ENCODE measurements at regions not wholly inside any gene's neighbourhood (a gene's known extent, or its start where the extent isn't known, plus 50 kb on each side); places are given as distances from the start of the nearest gene placed in this dataset.

DNA sequence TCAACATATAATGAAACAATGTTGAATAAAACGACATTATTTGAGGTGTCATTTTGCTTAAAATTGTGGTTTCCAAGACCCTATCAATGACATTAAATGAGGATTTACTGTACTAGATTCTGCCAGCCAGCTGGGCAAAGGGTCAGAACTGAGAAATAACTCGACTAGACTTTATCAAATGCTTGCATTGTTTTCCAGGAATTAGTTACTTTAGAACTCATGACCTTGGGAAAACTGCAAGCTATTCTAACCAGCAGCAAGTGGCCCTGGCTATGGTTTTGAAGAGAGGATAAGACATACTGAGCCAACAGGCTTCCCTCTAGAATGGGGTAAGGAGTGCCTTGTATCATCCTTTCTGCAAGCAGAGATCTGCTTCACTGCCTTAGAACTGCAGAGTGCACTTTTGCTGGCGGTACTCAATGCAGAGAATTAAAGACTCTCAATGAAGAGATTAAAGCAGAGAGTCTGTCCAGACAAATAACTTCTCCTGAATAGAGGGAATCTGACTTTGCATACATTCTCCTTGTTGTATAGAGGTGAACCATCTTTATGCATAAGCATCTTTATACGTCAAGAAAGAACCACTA is 281.5 kb downstream of the ARL4A start:
- no peaks in the 10 kb centered on the region for H3K9me3 Mint-ChIP-seq
- H3K36me3 Mint-ChIP-seq (ENCODE audit: low read depth) = no peaks in the 10 kb centered on the region
- DNase-seq (ENCODE audit: low spot score) = no peak
- no peaks in the 10 kb centered on the region for H3K4me1 Mint-ChIP-seq (ENCODE audit: low read depth)
- H3K27me3 Mint-ChIP-seq (ENCODE audit: insufficient read depth) = peaks cover 6% of the 10 kb centered on the region
- H3K4me3 Mint-ChIP-seq = no peak overlapping the region
- intact Hi-C loops (cut with micrococcal nuclease) = no loop called here
- H3K27ac Mint-ChIP-seq = no peak overlapping the region

- Mint-ChIP-seq H3K27me3 (ENCODE audit: insufficient read depth) (peaks cover 4% of the 10 kb centered on the region), H3K36me3 (ENCODE audit: low read depth) (no peaks in the 10 kb centered on the region), H3K9me3 (no peaks in the 10 kb centered on the region), H3K4me1 (ENCODE audit: low read depth) (no peaks in the 10 kb centered on the region), H3K4me3 (no peak overlapping the region), H3K27ac (no peak overlapping the region)
- DNase-seq (ENCODE audit: low spot score) = no peak
- intact Hi-C loops (cut with micrococcal nuclease) = no loop called here
These were observed 283.2 kb downstream of the ARL4A start for GRCh38 chr7:12970626-12971025.

GRCh38 chr7:12974451-12975166 is 287.2 kb downstream of the ARL4A start:
- no peak overlapping the region for H3K4me3 Mint-ChIP-seq
- H3K9me3 Mint-ChIP-seq = no peaks in the 10 kb centered on the region
- H3K27me3 Mint-ChIP-seq (ENCODE audit: insufficient read depth) = peaks cover 4% of the 10 kb centered on the region
- DNase-seq (ENCODE audit: low spot score) = no peak
- no peaks in the 10 kb centered on the region for H3K4me1 Mint-ChIP-seq (ENCODE audit: low read depth)
- no peak overlapping the region for H3K27ac Mint-ChIP-seq
- intact Hi-C loops (cut with micrococcal nuclease) = no loop called here
- no peaks in the 10 kb centered on the region for H3K36me3 Mint-ChIP-seq (ENCODE audit: low read depth)

- DNase-seq (ENCODE audit: low spot score) = no peak
- H3K9me3 Mint-ChIP-seq = no peaks in the 10 kb centered on the region
- no peaks in the 10 kb centered on the region for H3K4me1 Mint-ChIP-seq (ENCODE audit: low read depth)
- no peaks in the 10 kb centered on the region for H3K36me3 Mint-ChIP-seq (ENCODE audit: low read depth)
- intact Hi-C loops (cut with micrococcal nuclease) = no loop called here
- H3K27me3 Mint-ChIP-seq (ENCODE audit: insufficient read depth) = peaks cover 4% of the 10 kb centered on the region
- H3K4me3 Mint-ChIP-seq = no peak overlapping the region
- no peak overlapping the region for H3K27ac Mint-ChIP-seq
These were observed 288.0 kb downstream of the ARL4A start for GRCh38 chr7:12975412-12975811.

- H3K36me3 Mint-ChIP-seq (ENCODE audit: low read depth) = no peaks in the 10 kb centered on the region
- intact Hi-C loops (cut with micrococcal nuclease) = no loop called here
- DNase-seq (ENCODE audit: low spot score) = no peak
- no peak overlapping the region for H3K27ac Mint-ChIP-seq
- no peaks in the 10 kb centered on the region for H3K4me1 Mint-ChIP-seq (ENCODE audit: low read depth)
- H3K27me3 Mint-ChIP-seq (ENCODE audit: insufficient read depth) = peaks cover 3% of the 10 kb centered on the region
- no peak overlapping the region for H3K4me3 Mint-ChIP-seq
- no peaks in the 10 kb centered on the region for H3K9me3 Mint-ChIP-seq
These were observed 291.7 kb downstream of the ARL4A start for GRCh38 chr7:12979181-12979580.

- intact Hi-C loops (cut with micrococcal nuclease) = no loop called here
- no peak for DNase-seq (ENCODE audit: low spot score)
- Mint-ChIP-seq H3K9me3 (no peaks in the 10 kb centered on the region), H3K4me1 (ENCODE audit: low read depth) (no peaks in the 10 kb centered on the region), H3K4me3 (no peak overlapping the region), H3K36me3 (ENCODE audit: low read depth) (no peaks in the 10 kb centered on the region), H3K27me3 (ENCODE audit: insufficient read depth) (peaks cover 3% of the 10 kb centered on the region), H3K27ac (no peak overlapping the region)
These were observed 294.7 kb downstream of the ARL4A start for GRCh38 chr7:12982178-12982577.

- no peak overlapping the region for H3K4me3 Mint-ChIP-seq
- no peak for DNase-seq (ENCODE audit: low spot score)
- H3K36me3 Mint-ChIP-seq (ENCODE audit: low read depth) = no peaks in the 10 kb centered on the region
- intact Hi-C loops (cut with micrococcal nuclease) = no loop called here
- peaks cover 1% of the 10 kb centered on the region for H3K27me3 Mint-ChIP-seq (ENCODE audit: insufficient read depth)
- no peak overlapping the region for H3K27ac Mint-ChIP-seq
- H3K4me1 Mint-ChIP-seq (ENCODE audit: low read depth) = no peaks in the 10 kb centered on the region
- H3K9me3 Mint-ChIP-seq = no peaks in the 10 kb centered on the region
These were observed 296.7 kb downstream of the ARL4A start for GRCh38 chr7:12984117-12984516.

- Mint-ChIP-seq H3K4me3 (no peak overlapping the region), H3K27ac (no peak overlapping the region), H3K4me1 (ENCODE audit: low read depth) (no peaks in the 10 kb centered on the region), H3K36me3 (ENCODE audit: low read depth) (no peaks in the 10 kb centered on the region), H3K9me3 (no peaks in the 10 kb centered on the region), H3K27me3 (ENCODE audit: insufficient read depth) (no peaks in the 10 kb centered on the region)
- DNase-seq (ENCODE audit: low spot score) = no peak
- intact Hi-C loops (cut with micrococcal nuclease) = no loop called here
These were observed 297.8 kb downstream of the ARL4A start for GRCh38 chr7:12985228-12985627.

DNA sequence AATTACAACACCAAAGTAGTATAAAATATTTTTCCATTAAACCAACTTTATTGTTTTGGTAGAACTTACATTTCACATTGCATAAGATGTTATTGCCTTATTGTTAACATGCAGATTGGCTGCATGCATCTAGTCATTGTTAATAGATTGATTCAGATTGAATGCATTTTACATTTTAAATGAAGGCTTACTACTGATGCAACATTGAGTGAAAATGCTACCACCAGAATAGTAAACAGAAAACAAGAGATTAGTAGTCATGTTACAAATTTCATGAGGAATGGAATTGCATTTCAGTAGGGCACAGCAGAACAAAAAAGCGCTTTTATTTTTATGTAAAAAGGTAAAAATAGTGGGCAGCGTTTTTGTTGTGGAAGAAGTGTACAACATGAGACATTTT is 298.3 kb downstream of the ARL4A start:
- intact Hi-C loops (cut with micrococcal nuclease) = no loop called here
- no peaks in the 10 kb centered on the region for H3K9me3 Mint-ChIP-seq
- no peak overlapping the region for H3K27ac Mint-ChIP-seq
- no peaks in the 10 kb centered on the region for H3K36me3 Mint-ChIP-seq (ENCODE audit: low read depth)
- no peak overlapping the region for H3K4me3 Mint-ChIP-seq
- DNase-seq (ENCODE audit: low spot score) = no peak
- no peaks in the 10 kb centered on the region for H3K27me3 Mint-ChIP-seq (ENCODE audit: insufficient read depth)
- H3K4me1 Mint-ChIP-seq (ENCODE audit: low read depth) = no peaks in the 10 kb centered on the region

DNA sequence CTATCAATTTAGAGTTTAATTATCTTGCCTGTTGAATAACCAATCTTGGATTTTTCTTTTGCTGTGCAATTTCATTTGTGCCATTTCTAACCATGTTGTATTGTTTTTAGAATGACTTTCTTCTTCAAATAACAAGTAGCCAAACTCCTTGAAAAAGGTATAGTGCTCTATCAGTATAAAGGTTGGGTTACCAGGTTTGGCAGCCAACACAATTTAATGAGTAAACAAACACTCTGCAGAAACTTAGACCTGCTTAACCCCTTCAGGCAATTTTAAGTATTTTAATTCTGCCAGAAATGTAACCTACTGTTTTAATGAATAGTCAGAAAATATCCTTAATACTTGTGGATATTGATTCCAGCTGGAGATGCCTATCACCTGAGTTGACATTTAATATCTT is 299.8 kb downstream of the ARL4A start:
- H3K9me3 Mint-ChIP-seq = no peaks in the 10 kb centered on the region
- no peaks in the 10 kb centered on the region for H3K36me3 Mint-ChIP-seq (ENCODE audit: low read depth)
- no peaks in the 10 kb centered on the region for H3K4me1 Mint-ChIP-seq (ENCODE audit: low read depth)
- no peak overlapping the region for H3K27ac Mint-ChIP-seq
- H3K27me3 Mint-ChIP-seq (ENCODE audit: insufficient read depth) = no peaks in the 10 kb centered on the region
- DNase-seq (ENCODE audit: low spot score) = no peak
- intact Hi-C loops (cut with micrococcal nuclease) = no loop called here
- H3K4me3 Mint-ChIP-seq = no peak overlapping the region

DNA sequence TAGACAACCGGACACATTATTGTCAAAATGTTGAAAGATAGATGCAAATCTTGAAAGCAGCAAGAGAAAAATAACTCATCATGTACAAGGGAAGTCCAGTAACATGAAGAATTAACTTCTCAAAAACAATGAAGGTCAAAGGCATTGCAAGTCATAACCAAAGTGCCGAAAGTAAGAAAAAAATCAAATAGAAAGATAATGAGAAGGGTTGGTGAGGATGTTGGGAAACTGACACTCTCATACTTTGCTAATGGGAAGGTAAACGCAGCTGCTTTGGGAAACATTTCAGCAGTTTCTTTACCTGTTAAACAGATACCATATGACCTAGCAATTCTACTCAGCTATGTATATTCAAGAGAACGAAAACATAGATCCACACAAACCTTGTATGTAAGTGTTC is 303.0 kb downstream of the ARL4A start:
- intact Hi-C loops (cut with micrococcal nuclease) = no loop called here
- DNase-seq (ENCODE audit: low spot score) = no peak

GRCh38 chr7:12993025-12993424 is 305.6 kb downstream of the ARL4A start:
- intact Hi-C loops (cut with micrococcal nuclease) = no loop called here
- H3K9me3 Mint-ChIP-seq = no peaks in the 10 kb centered on the region
- H3K36me3 Mint-ChIP-seq (ENCODE audit: low read depth) = no peaks in the 10 kb centered on the region
- no peak overlapping the region for H3K27ac Mint-ChIP-seq
- H3K27me3 Mint-ChIP-seq (ENCODE audit: insufficient read depth) = peaks cover 3% of the 10 kb centered on the region
- H3K4me1 Mint-ChIP-seq (ENCODE audit: low read depth) = no peaks in the 10 kb centered on the region
- DNase-seq (ENCODE audit: low spot score) = no peak
- H3K4me3 Mint-ChIP-seq = no peak overlapping the region

More for the DNA sequence above, 303.0 kb downstream of the ARL4A start:
- Mint-ChIP-seq H3K4me1 (ENCODE audit: low read depth) (no peaks in the 10 kb centered on the region), H3K4me3 (no peak overlapping the region), H3K27ac (no peak overlapping the region), H3K36me3 (ENCODE audit: low read depth) (no peaks in the 10 kb centered on the region), H3K27me3 (ENCODE audit: insufficient read depth) (no peaks in the 10 kb centered on the region), H3K9me3 (no peaks in the 10 kb centered on the region)

DNA sequence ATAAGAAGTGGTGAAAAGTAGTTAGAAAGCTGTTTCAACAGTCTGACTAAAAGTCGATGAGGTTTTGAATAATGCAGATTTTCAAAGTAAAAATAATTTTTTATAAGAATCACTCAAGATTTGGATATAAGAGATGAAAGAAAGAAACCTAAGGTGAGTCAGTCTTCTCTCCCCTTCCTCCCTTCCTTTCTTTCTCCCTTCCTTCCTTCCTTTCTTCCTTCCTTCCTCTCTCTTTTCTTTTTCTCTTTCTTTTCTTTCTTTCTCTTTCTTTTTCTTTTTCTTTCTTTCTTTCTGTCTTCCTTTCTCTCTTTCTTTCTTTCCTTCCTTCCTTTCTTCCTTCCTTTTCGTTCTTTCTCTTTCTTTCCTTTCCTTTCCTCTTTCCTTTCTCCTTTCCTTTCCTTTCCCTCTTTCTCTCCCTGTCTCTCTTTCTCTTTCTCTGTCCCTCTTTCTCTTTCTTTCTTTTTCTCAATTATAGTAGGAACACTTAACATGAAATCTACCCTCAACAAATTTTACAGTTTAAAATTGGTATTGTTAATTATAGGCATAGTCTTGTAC is 308.6 kb downstream of the ARL4A start:
- Mint-ChIP-seq H3K36me3 (ENCODE audit: low read depth) (no peaks in the 10 kb centered on the region), H3K4me1 (ENCODE audit: low read depth) (no peaks in the 10 kb centered on the region), H3K4me3 (no peak overlapping the region), H3K27ac (no peak overlapping the region), H3K9me3 (no peaks in the 10 kb centered on the region), H3K27me3 (ENCODE audit: insufficient read depth) (peaks cover 3% of the 10 kb centered on the region)
- intact Hi-C loops (cut with micrococcal nuclease) = no loop called here
- DNase-seq (ENCODE audit: low spot score) = no peak
